ENCODE measurements at regions not wholly inside any gene's neighbourhood (a gene's known extent, or its start where the extent isn't known, plus 50 kb on each side); places are given as distances from the start of the nearest gene placed in this dataset.
"Not testable (repeated sequence)": the region's sequence is repeated elsewhere in the genome, so short reads cannot be mapped to it uniquely, and the experiment has no call there.

DNA sequence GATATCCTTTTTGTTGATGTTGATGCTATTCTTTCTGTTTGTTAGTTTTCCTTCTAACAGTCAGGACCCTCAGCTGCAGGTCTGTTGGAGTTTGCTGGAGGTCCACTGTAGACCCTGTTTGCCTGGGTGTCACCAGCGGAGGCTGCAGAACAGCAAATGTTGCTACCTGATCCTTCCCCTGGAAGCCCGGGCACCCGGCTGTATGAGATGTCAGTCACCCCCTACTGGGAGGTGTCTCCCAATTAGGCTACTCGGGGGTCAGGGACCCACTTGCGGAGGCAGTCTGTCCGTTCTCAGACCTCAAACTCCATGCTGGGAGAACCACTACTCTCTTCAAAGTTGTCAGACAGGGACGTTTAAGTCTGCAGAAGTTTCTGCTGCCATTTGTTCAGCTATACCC is 383.4 kb downstream of the HLX start:
- TF ChIP-seq CTCF (IDR thresholded peaks at IDR 0.05; ENCODE audit: insufficient read depth, low read length); REST (IDR thresholded peaks at IDR 0.05; ENCODE audit: insufficient replicate concordance, low read depth): not testable (repeated sequence)
